ENCODE measurements at regions not wholly inside any gene's neighbourhood (a gene's known extent, or its start where the extent isn't known, plus 50 kb on each side); places are given as distances from the start of the nearest gene placed in this dataset.

- TF ChIP-seq JUND (IDR thresholded peaks at IDR 0.05) (no peak), CTCF (IDR thresholded peaks at IDR 0.05 in 2 of 3, conservative IDR thresholded peaks at IDR 0.05 in 1 of 3; ENCODE audit: borderline replicate concordance in 1 of 3, insufficient read depth in 1 of 3, low read depth in 2 of 3, low read length in 2 of 3) (no peak), RAD21 (IDR thresholded peaks at IDR 0.05; ENCODE audit: low read depth) (no peak), ATF3 (IDR thresholded peaks at IDR 0.05) (no peak), POLR2A (IDR thresholded peaks at IDR 0.05; ENCODE audit: borderline replicate concordance, extremely low read depth, insufficient read depth, insufficient read length) (no peak), EZH2 (IDR thresholded peaks at IDR 0.05) (no peak), TCF7L2 (IDR thresholded peaks at IDR 0.05; ENCODE audit: borderline replicate concordance, extremely low read depth, insufficient read depth, insufficient read length) (no peak), SRF (IDR thresholded peaks at IDR 0.05; ENCODE audit: low read depth) (no peak), REST (IDR thresholded peaks at IDR 0.05; ENCODE audit: low read depth) (no peak)
These were observed 422.9 kb upstream of the MKI67 start for GRCh38 chr10:128549101-128549608.
